GM19240 (cell line): ENCODE measurements at regions not wholly inside any gene's neighbourhood (a gene's known extent, or its start where the extent isn't known, plus 50 kb on each side); places are given as distances from the start of the nearest gene placed in this dataset.

Experiments
- DNase-seq: peaks from one replicate; pipeline ENCODE4 v3.0.0; 2011; ENCODE audit warnings: low spot score; ENCODE audit not compliant: insufficient read length

DNA sequence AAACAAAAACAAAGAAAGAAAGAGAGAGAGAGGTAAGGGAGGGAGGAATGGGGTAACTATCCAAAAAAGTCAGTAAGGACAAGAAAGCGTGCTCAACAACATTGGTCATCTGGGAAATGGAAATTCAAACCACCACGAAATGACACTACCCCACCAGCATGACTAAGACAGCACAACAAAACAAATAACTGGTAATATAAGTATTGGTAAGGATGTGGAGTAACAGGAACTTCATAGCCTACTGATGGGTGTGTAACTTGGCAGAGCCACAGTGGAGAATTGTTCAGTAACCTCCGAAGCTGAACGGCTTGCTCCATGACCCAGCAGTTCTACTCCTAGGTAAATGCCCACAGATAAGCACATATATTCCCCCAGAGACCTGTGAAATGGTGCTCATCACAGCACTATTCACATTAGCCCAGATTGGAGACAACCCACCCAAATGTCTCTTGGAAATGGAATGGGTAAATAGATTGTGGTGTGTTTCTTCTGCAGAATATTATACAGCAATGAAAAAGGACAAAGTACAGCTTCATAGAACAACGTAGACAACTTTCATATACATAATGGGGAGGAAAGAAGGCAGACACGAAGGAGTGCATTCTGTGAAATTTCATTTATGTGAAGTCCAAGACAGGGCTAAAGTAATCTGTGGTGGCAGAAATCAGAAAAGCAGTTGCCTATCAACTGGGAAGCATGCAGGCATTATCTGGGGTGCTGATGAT, 95.5 kb upstream of the ATP6AP2 start:
- no peak for DNase-seq

DNA sequence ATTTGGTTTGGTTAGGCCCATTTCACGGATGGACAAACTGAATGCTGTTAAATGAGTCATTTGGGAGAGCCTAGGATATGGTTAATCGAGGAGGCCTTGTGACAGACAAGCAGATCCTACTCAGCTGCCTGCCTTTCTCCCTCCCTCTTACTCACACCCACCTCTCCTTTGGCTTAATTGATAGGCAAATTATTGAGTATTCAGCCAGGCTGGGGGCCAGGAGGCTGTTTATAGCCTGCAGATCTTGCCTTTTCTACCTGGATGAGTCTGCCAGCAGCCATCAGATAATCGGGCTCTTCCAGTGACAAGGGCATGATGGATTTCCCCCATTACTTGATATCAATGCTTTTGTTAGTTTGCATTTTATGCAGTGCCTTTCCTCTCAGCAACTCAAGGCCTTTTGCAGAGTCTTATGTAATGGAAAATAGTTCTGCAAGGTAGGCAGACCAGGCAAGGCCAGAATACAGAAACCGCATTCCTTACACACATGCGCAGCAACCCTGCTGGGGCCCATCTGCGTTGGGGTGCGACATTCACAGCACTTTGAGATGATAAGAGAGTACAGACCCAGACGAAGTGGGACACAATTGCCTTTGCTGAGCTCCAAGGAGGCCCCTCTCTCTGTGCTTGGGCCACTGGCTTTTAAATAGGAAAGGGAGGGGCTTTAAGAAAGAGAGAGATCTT, 96.2 kb upstream of the ATP6AP2 start:
- DNase-seq = no peak

DNA sequence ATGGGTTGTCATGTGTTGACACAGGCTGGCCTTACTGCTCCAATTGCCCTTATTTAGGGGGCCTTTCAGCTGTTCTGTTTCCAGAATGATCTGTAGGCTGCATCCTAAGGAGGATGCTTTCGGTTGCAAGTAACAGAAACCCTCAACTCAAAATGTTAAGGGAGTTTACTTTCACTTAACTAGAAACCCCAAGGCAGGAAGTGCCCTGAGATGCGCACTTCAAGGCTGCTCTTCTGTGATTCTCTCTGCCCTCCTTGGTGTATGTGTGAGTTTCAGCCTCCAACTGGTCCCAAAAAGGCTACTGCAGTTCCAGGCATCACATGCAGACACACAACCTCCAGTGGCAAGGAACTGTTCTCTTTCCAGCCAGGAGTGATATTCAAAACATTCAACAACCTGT, 97.3 kb upstream of the ATP6AP2 start:
- no peak for DNase-seq

GRCh38 chrX:40479777-40480318, 100.9 kb upstream of the ATP6AP2 start:
- DNase-seq = no peak

DNA sequence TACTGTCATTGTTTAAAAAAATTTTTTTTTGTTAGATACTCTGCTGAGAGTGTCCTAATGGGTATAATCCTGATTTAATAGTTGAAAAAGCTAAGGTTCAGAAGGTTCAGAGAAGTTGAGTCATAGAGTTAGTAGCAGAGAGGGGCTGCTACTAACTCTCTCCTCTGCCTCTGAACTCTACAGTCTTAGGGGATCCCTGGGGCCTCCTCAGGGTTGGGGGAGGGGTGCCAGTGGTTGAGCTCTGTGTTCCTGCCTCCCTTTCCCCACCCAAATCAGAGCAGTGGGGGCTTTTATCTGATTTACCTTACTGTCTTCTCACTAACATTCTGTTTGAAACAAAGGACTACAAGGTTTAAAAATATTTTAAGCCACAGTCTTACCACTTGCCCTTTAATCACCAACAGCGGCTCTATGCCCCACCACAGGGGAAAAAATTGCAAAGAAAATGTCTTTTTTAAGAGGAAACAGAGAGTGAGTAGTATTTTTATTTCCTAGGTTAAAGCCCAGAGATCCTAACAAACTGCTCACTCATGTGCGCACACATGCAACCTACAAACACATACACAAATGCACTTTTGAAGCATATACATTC, 102.2 kb upstream of the ATP6AP2 start:
- no peak for DNase-seq

DNA sequence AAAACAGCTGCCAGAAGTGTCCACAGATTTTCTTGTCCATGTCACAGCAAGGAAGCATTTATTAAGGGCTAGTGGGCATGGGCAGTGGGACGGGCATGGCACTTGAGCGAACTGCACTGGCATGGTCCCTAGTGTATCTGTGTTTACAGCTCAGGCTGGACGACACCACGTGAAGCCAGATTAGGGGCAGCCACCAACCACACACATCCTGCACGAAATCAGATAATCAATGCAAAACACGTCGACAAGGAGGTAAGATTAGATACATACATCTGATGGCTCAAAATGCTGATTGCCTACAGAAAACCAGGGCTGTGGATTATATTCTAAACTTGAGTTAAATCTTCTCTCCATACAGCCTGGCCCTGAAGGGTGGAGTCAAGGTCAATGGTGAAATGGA, 103.8 kb upstream of the ATP6AP2 start:
- no peak for DNase-seq

- no peak for DNase-seq
Measured at GRCh38 chrX:40474645-40475044, 106.1 kb upstream of the ATP6AP2 start.

GRCh38 chrX:40474205-40474626, 106.6 kb upstream of the ATP6AP2 start:
- DNase-seq = no peak

- DNase-seq = no peak
Measured at GRCh38 chrX:40473460-40474204, 107.1 kb upstream of the ATP6AP2 start.

GRCh38 chrX:40471965-40472648, 108.7 kb upstream of the ATP6AP2 start:
- no peak for DNase-seq

GRCh38 chrX:40470830-40471429, 109.8 kb upstream of the ATP6AP2 start:
- DNase-seq = no peak

DNA sequence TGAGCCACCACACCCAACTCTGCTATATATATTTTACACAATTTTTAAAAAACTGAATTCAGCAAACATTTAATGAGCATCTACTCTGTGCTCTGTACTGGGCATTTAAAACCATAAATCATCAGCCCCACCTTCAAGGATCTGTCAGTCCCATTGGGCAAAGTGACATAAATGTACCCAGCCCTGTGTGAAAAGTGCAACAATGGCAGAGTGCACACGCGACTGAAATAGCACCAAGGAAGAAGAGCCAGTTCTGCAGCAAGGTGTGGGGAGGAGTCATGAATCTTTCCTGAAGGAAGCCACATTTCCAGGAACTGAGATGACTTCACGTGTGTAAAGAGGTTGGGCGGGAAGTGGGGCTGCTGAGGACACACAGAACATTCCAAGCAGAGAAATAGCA, 111.5 kb upstream of the ATP6AP2 start:
- DNase-seq = no peak

- DNase-seq = no peak
Measured at GRCh38 chrX:40468033-40468846, 112.5 kb upstream of the ATP6AP2 start.

- no peak for DNase-seq
Measured at GRCh38 chrX:40467454-40467853, 113.3 kb upstream of the ATP6AP2 start.

DNA sequence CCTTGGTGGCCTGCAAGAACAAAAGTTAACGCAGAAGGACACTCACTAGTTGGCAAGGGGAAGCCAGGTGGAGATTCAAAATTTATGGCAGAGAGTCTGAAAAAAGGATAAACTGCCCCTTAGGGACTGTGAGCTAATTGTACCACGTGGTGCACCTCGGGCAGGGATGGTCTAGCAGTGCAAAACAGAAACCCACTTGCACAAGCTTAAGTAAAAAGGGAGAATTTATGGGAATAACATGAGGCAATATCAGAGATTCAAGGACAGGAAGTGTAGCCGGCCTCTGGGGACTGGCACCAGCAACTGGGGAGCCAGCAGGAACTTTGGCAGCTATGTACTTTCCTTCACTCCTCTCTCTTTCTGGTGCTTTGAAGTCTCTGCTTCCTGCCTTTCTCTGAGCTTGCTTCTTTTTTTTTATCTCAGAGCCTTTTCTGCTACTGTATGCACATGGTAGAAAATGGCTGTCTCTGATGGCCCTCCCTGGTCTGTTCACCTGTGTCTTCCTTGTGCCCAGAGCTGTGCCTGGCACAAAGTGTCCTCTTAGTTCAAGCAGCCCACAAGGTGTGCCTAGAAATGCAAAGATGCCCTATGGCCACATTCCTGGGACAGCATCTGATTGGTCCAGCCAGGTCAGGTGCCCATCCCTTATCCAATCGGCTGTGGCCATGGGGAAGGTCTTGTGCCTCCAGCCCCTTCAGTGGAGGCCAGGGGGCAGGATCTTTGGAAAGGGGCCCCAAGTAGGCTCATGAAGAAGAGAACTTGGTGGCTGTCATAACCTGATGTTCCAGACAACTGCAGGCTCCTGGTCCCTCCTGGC, 114.8 kb upstream of the ATP6AP2 start:
- DNase-seq = no peak

- no peak for DNase-seq
Measured at GRCh38 chrX:40462795-40463194, 118.0 kb upstream of the ATP6AP2 start.

DNA sequence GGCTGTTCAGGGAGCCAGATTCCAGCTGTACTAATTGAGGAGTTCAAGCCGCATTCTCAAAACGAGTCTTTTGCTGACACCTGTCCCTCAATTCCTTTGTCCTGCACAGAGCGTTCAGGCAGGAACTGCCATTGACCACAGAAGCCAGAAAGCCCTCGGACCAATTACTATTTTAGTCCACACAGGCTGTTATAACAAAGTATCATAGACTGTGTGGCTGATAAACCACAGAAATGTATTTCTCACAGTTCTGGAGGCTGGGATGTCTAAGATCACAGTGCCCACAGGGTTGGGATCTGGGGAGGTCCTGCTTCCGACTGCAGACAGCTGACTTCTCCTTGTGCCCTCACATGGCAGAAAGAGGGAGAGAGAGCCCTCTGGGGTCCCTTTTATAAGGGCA, 119.8 kb upstream of the ATP6AP2 start:
- DNase-seq = no peak

- DNase-seq = no peak
Measured at GRCh38 chrX:40459571-40460158, 121.1 kb upstream of the ATP6AP2 start.

DNA sequence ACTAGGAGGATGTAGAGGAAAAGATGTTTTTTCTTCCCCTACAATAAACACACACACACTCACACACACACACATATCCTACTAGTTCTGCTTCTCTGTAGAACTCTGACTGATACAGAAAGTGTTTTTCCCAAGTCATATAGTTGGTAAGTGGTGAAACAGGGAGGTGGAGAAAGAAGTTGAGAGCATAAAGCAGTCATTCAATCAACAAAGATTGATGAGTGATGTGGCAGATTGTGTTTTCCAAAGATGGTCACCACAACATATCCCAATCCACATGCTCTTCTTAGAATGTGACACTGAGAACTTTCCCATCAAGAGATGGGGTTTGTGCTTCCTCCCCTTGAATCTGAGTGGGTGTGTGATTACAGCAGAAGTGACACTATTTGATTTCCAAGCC, 123.4 kb upstream of the ATP6AP2 start:
- no peak for DNase-seq
